ENCODE measurements at regions not wholly inside any gene's neighbourhood (a gene's known extent, or its start where the extent isn't known, plus 50 kb on each side); places are given as distances from the start of the nearest gene placed in this dataset.

GRCh38 chr2:3009483-3009882, 368.1 kb downstream of the EIPR1 start:
- DNase-seq (ENCODE audit: low read depth in 2 of 2) = no peak
- no peak overlapping the region for H3K9ac ChIP-seq (ENCODE audit: insufficient read depth, low read length)
- H3K4me3 ChIP-seq (replicated peaks in 1 of 4; ENCODE audit: control extremely low read depth in 1 of 4, insufficient read depth in 1 of 4, low read depth in 3 of 4, low read length in 4 of 4) = no peak overlapping the region
- no peak for TF ChIP-seq CTCF (conservative IDR thresholded peaks at IDR 0.05 in 1 of 2, IDR thresholded peaks at IDR 0.05 in 1 of 2; ENCODE audit: low read depth in 1 of 2, low read length in 2 of 2)
- no peak for TF ChIP-seq EZH2 (IDR thresholded peaks at IDR 0.05; ENCODE audit: low read length, missing control alignments)
- no peaks in the 10 kb centered on the region for H4K20me1 ChIP-seq (ENCODE audit: control insufficient read depth, extremely low read depth, insufficient read depth, low read length)
- no peaks in the 10 kb centered on the region for H3K36me3 ChIP-seq (ENCODE audit: control insufficient read depth, insufficient read depth, low read length)
- no peak overlapping the region for H2AFZ ChIP-seq (ENCODE audit: low read length)
- H3K9me3 ChIP-seq (ENCODE audit: control insufficient read depth, insufficient read depth, low read depth, low read length) = no peaks in the 10 kb centered on the region
- H3K4me1 ChIP-seq (ENCODE audit: control insufficient read depth, extremely low read depth, insufficient read depth, low read length) = no peaks in the 10 kb centered on the region
- H3K27ac ChIP-seq (ENCODE audit: insufficient read depth, low read length) = no peak overlapping the region
- H3K27me3 ChIP-seq (ENCODE audit: control insufficient read depth, insufficient read depth, low read length) = no peaks in the 10 kb centered on the region
- no peaks in the 10 kb centered on the region for H3K79me2 ChIP-seq (ENCODE audit: control insufficient read depth, insufficient read depth, low read length)
- no peak overlapping the region for H3K4me2 ChIP-seq (ENCODE audit: extremely low read depth, insufficient read depth, low read length)

- no peaks in the 10 kb centered on the region for H3K9me3 ChIP-seq (ENCODE audit: control insufficient read depth, insufficient read depth, low read depth, low read length)
- no peak overlapping the region for H3K4me3 ChIP-seq (replicated peaks in 1 of 4; ENCODE audit: control extremely low read depth in 1 of 4, insufficient read depth in 1 of 4, low read depth in 3 of 4, low read length in 4 of 4)
- H3K27me3 ChIP-seq (ENCODE audit: control insufficient read depth, insufficient read depth, low read length) = no peaks in the 10 kb centered on the region
- no peak for DNase-seq (ENCODE audit: low read depth in 2 of 2)
- no peak overlapping the region for H2AFZ ChIP-seq (ENCODE audit: low read length)
- H3K4me2 ChIP-seq (ENCODE audit: extremely low read depth, insufficient read depth, low read length) = no peak overlapping the region
- no peak overlapping the region for H3K27ac ChIP-seq (ENCODE audit: insufficient read depth, low read length)
- TF ChIP-seq CTCF (conservative IDR thresholded peaks at IDR 0.05 in 1 of 2, IDR thresholded peaks at IDR 0.05 in 1 of 2; ENCODE audit: low read depth in 1 of 2, low read length in 2 of 2) (no peak), EZH2 (IDR thresholded peaks at IDR 0.05; ENCODE audit: low read length, missing control alignments) (no peak)
- H4K20me1 ChIP-seq (ENCODE audit: control insufficient read depth, extremely low read depth, insufficient read depth, low read length) = no peaks in the 10 kb centered on the region
- H3K4me1 ChIP-seq (ENCODE audit: control insufficient read depth, extremely low read depth, insufficient read depth, low read length) = no peaks in the 10 kb centered on the region
- H3K36me3 ChIP-seq (ENCODE audit: control insufficient read depth, insufficient read depth, low read length) = no peaks in the 10 kb centered on the region
- no peak overlapping the region for H3K9ac ChIP-seq (ENCODE audit: insufficient read depth, low read length)
- no peaks in the 10 kb centered on the region for H3K79me2 ChIP-seq (ENCODE audit: control insufficient read depth, insufficient read depth, low read length)
These were observed 368.6 kb downstream of the EIPR1 start for GRCh38 chr2:3009005-3009404.

GRCh38 chr2:3008561-3008960, 369.1 kb downstream of the EIPR1 start:
- no peak overlapping the region for H3K4me2 ChIP-seq (ENCODE audit: extremely low read depth, insufficient read depth, low read length)
- H3K27me3 ChIP-seq (ENCODE audit: control insufficient read depth, insufficient read depth, low read length) = no peaks in the 10 kb centered on the region
- no peaks in the 10 kb centered on the region for H3K36me3 ChIP-seq (ENCODE audit: control insufficient read depth, insufficient read depth, low read length)
- H3K9me3 ChIP-seq (ENCODE audit: control insufficient read depth, insufficient read depth, low read depth, low read length) = no peaks in the 10 kb centered on the region
- TF ChIP-seq CTCF (conservative IDR thresholded peaks at IDR 0.05 in 1 of 2, IDR thresholded peaks at IDR 0.05 in 1 of 2; ENCODE audit: low read depth in 1 of 2, low read length in 2 of 2) (no peak), EZH2 (IDR thresholded peaks at IDR 0.05; ENCODE audit: low read length, missing control alignments) (no peak)
- H3K27ac ChIP-seq (ENCODE audit: insufficient read depth, low read length) = no peak overlapping the region
- no peak overlapping the region for H2AFZ ChIP-seq (ENCODE audit: low read length)
- no peaks in the 10 kb centered on the region for H3K79me2 ChIP-seq (ENCODE audit: control insufficient read depth, insufficient read depth, low read length)
- no peak overlapping the region for H3K4me3 ChIP-seq (replicated peaks in 1 of 4; ENCODE audit: control extremely low read depth in 1 of 4, insufficient read depth in 1 of 4, low read depth in 3 of 4, low read length in 4 of 4)
- no peak overlapping the region for H3K9ac ChIP-seq (ENCODE audit: insufficient read depth, low read length)
- no peaks in the 10 kb centered on the region for H4K20me1 ChIP-seq (ENCODE audit: control insufficient read depth, extremely low read depth, insufficient read depth, low read length)
- DNase-seq (ENCODE audit: low read depth in 2 of 2) = no peak
- no peaks in the 10 kb centered on the region for H3K4me1 ChIP-seq (ENCODE audit: control insufficient read depth, extremely low read depth, insufficient read depth, low read length)

All from fibroblast of lung (primary cell).